ENCODE measurements at regions not wholly inside any gene's neighbourhood (a gene's known extent, or its start where the extent isn't known, plus 50 kb on each side); places are given as distances from the start of the nearest gene placed in this dataset.

GRCh38 chr4:159042868-159043267 lies 60.0 kb upstream of the RAPGEF2 start:
- Histone ChIP-seq H3K27me3 (replicated peaks in 1 of 7) (peaks cover 0 to 21% (median 0%) of the 10 kb centered on the region in 7 donors), H3K36me3 (no peaks in the 10 kb centered on the region), H3K9me3 (no peaks in the 10 kb centered on the region), H3K4me1 (no peaks in the 10 kb centered on the region), H3K27ac (no peak overlapping the region), H3K4me3 (no peak overlapping the region)
- TF ChIP-seq, protein P1, sequence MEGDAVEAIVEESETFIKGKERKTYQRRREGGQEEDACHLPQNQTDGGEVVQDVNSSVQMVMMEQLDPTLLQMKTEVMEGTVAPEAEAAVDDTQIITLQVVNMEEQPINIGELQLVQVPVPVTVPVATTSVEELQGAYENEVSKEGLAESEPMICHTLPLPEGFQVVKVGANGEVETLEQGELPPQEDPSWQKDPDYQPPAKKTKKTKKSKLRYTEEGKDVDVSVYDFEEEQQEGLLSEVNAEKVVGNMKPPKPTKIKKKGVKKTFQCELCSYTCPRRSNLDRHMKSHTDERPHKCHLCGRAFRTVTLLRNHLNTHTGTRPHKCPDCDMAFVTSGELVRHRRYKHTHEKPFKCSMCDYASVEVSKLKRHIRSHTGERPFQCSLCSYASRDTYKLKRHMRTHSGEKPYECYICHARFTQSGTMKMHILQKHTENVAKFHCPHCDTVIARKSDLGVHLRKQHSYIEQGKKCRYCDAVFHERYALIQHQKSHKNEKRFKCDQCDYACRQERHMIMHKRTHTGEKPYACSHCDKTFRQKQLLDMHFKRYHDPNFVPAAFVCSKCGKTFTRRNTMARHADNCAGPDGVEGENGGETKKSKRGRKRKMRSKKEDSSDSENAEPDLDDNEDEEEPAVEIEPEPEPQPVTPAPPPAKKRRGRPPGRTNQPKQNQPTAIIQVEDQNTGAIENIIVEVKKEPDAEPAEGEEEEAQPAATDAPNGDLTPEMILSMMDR (IDR thresholded peaks at IDR 0.05 in 8 of 11, conservative IDR thresholded peaks at IDR 0.05 in 3 of 11), result no peak
- TF ChIP-seq POLR2A (IDR thresholded peaks at IDR 0.05) (no peak), POLR2AphosphoS5 (IDR thresholded peaks at IDR 0.05) (no peak)
- intact Hi-C loops (cut with DNase I; ENCODE audit: low total_unique reads), result no loop called here
- 79 to 96% (median 93%) methylated on average over 4 of the region's 4 CpGs for WGBS, 5 donors
- no peak for DNase-seq

DNA sequence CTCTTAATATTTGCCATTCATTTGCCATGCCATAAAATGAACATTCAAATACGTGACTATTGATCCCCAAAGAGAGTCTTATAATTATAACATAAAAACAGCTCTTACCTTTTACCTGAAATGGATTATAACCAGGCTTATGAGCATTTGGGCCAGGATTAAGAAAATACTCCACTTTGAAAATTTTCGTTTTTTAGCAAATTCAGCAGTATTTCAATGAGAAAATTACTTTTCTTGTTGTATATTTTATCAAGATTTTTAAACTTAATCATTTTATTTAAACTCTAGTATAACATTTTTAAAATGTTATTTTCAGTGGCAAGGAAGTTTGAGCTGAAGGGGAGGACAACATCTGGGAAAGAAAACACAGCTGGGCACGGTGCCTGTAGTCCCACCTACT lies 59.0 kb upstream of the RAPGEF2 start:
- H3K27ac ChIP-seq, result no peak overlapping the region
- WGBS, 5 donors, result 77 to 88% (median 82%) methylated on average over 3 of the region's 3 CpGs
- no peak for DNase-seq
- intact Hi-C loops (cut with DNase I; ENCODE audit: low total_unique reads), result no loop called here
- no peak for TF ChIP-seq POLR2A (IDR thresholded peaks at IDR 0.05)
- TF ChIP-seq, protein P1 (IDR thresholded peaks at IDR 0.05 in 8 of 11, conservative IDR thresholded peaks at IDR 0.05 in 3 of 11), result no peak
- TF ChIP-seq POLR2AphosphoS5 (IDR thresholded peaks at IDR 0.05), result no peak
- H3K9me3 ChIP-seq, result no peaks in the 10 kb centered on the region
- H3K4me3 ChIP-seq, result no peak overlapping the region
- H3K36me3 ChIP-seq, result no peaks in the 10 kb centered on the region
- H3K27me3 ChIP-seq (replicated peaks in 1 of 7), result peaks cover 0 to 21% (median 0%) of the 10 kb centered on the region in 7 donors
- H3K4me1 ChIP-seq, result no peaks in the 10 kb centered on the region

- Histone ChIP-seq H3K27me3 (replicated peaks in 1 of 7) (peaks cover 0 to 21% (median 0%) of the 10 kb centered on the region in 7 donors), H3K27ac (no peak overlapping the region), H3K9me3 (no peaks in the 10 kb centered on the region), H3K4me1 (no peaks in the 10 kb centered on the region), H3K4me3 (no peak overlapping the region), H3K36me3 (no peaks in the 10 kb centered on the region)
- intact Hi-C loops (cut with DNase I; ENCODE audit: low total_unique reads), result no loop called here
- TF ChIP-seq, protein P1 (IDR thresholded peaks at IDR 0.05 in 8 of 11, conservative IDR thresholded peaks at IDR 0.05 in 3 of 11), result no peak
- TF ChIP-seq POLR2A (IDR thresholded peaks at IDR 0.05), result no peak
- no peak for DNase-seq
Measured at GRCh38 chr4:159045321-159045720, 57.6 kb upstream of the RAPGEF2 start.

DNA sequence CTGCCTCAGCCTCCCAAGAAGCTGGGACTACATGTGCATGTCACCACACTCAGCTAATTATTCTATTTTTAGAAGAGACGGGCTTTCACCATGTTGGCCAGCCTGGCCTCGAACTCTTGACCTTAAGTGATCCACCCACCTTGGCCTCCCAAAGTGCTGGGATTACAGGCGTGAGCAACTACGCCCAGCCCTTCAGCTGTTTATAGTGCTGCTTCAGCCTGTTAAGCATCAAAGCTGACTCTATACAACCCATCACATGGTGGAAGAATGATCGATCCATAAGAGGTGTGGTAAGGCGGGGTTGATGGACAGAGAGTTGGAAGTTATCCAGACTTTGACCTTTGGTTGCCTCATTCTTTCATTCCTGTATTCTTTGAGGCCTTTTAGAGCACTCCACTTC lies 56.2 kb upstream of the RAPGEF2 start:
- TF ChIP-seq POLR2A (IDR thresholded peaks at IDR 0.05) (no peak), POLR2AphosphoS5 (IDR thresholded peaks at IDR 0.05) (no peak)
- TF ChIP-seq, protein P1 (IDR thresholded peaks at IDR 0.05 in 8 of 11, conservative IDR thresholded peaks at IDR 0.05 in 3 of 11), result no peak
- peaks cover 0 to 18% (median 0%) of the 10 kb centered on the region in 7 donors for H3K27me3 ChIP-seq (replicated peaks in 1 of 7)
- H3K9me3 ChIP-seq, result no peaks in the 10 kb centered on the region
- no peak overlapping the region for H3K4me3 ChIP-seq
- 86 to 92% (median 87%) methylated on average over 6 of the region's 6 CpGs for WGBS, 5 donors
- peaks cover 0 to 9% (median 6%) of the 10 kb centered on the region in 6 donors for H3K4me1 ChIP-seq
- intact Hi-C loops (cut with DNase I; ENCODE audit: low total_unique reads), result no loop called here
- DNase-seq, result no peak
- H3K27ac ChIP-seq, result no peak overlapping the region
- H3K36me3 ChIP-seq, result no peaks in the 10 kb centered on the region
